ENCODE measurements at regions not wholly inside any gene's neighbourhood (a gene's known extent, or its start where the extent isn't known, plus 50 kb on each side); places are given as distances from the start of the nearest gene placed in this dataset.

GRCh38 chr2:82524826-82525225 lies 1934.3 kb downstream of the SUCLG1 start:
- no peak for DNase-seq (ENCODE audit: low spot score)
- in situ Hi-C loops (cut with MboI; ENCODE audit: low pct_unique_long_range_greater_than_20kb, low sequenced_read_pairs, unreplicated experiment): no loop called here
- no peak for TF ChIP-seq CTCF (IDR thresholded peaks at IDR 0.05; ENCODE audit: extremely low read depth, insufficient read depth, missing control alignments)

GRCh38 chr2:82511894-82512293 lies 1947.2 kb downstream of the SUCLG1 start:
- TF ChIP-seq CTCF (IDR thresholded peaks at IDR 0.05; ENCODE audit: extremely low read depth, insufficient read depth, missing control alignments): no peak
- in situ Hi-C loops (cut with MboI; ENCODE audit: low pct_unique_long_range_greater_than_20kb, low sequenced_read_pairs, unreplicated experiment): no loop called here
- DNase-seq (ENCODE audit: low spot score): no peak

GRCh38 chr2:82508702-82509101 lies 1950.4 kb downstream of the SUCLG1 start:
- in situ Hi-C loops (cut with MboI; ENCODE audit: low pct_unique_long_range_greater_than_20kb, low sequenced_read_pairs, unreplicated experiment): no loop called here
- no peak for DNase-seq (ENCODE audit: low spot score)
- no peak for TF ChIP-seq CTCF (IDR thresholded peaks at IDR 0.05; ENCODE audit: extremely low read depth, insufficient read depth, missing control alignments)

GRCh38 chr2:82507657-82508056 lies 1951.4 kb downstream of the SUCLG1 start:
- no peak for DNase-seq (ENCODE audit: low spot score)
- in situ Hi-C loops (cut with MboI; ENCODE audit: low pct_unique_long_range_greater_than_20kb, low sequenced_read_pairs, unreplicated experiment): no loop called here
- no peak for TF ChIP-seq CTCF (IDR thresholded peaks at IDR 0.05; ENCODE audit: extremely low read depth, insufficient read depth, missing control alignments)

- no peak for TF ChIP-seq CTCF (IDR thresholded peaks at IDR 0.05; ENCODE audit: extremely low read depth, insufficient read depth, missing control alignments)
- no peak for DNase-seq (ENCODE audit: low spot score)
- in situ Hi-C loops (cut with MboI; ENCODE audit: low pct_unique_long_range_greater_than_20kb, low sequenced_read_pairs, unreplicated experiment): no loop called here
These were observed 1957.9 kb downstream of the SUCLG1 start for GRCh38 chr2:82501217-82501616.

- no peak for TF ChIP-seq CTCF (IDR thresholded peaks at IDR 0.05; ENCODE audit: extremely low read depth, insufficient read depth, missing control alignments)
- no peak for DNase-seq (ENCODE audit: low spot score)
- in situ Hi-C loops (cut with MboI; ENCODE audit: low pct_unique_long_range_greater_than_20kb, low sequenced_read_pairs, unreplicated experiment): no loop called here
These were observed 1960.2 kb downstream of the SUCLG1 start for GRCh38 chr2:82498777-82499443.

All from GM13977 (cell line).